HepG2 (cell line): ENCODE measurements at regions not wholly inside any gene's neighbourhood (a gene's known extent, or its start where the extent isn't known, plus 50 kb on each side); places are given as distances from the start of the nearest gene placed in this dataset.

Experiments used
- ARNTL ChIP-seq: sonication (generic); formaldehyde crosslinking; IDR thresholded peaks from 2 replicates; pipeline ENCODE4 v1.4.0; 2020; ENCODE audit warnings: mild to moderate bottlenecking, missing genetic modification reagents
- BCL6 ChIP-seq: IDR thresholded peaks from 2 replicates; pipeline ENCODE4 v1.6.1; 2016; ENCODE audit warnings: missing genetic modification reagents, missing compliant biosample characterization
- CBX5 ChIP-seq: sonication (generic); formaldehyde crosslinking; IDR thresholded peaks from 2 replicates; pipeline ENCODE4 v1.4.0; 2020; ENCODE audit warnings: missing genetic modification reagents, borderline replicate concordance
- CHD4 ChIP-seq: fragments of 200-600 bp; sonication (generic); IDR thresholded peaks from 2 replicates; pipeline ENCODE4 v1.7.0; 2017; ENCODE audit warnings: mild to moderate bottlenecking, low read length, borderline replicate concordance
- FOXK2 ChIP-seq: fragments of 450-650 bp; IDR thresholded peaks from 2 replicates; pipeline ENCODE4 v1.6.1; 2016
- HOXA7 ChIP-seq: sonication (generic); formaldehyde crosslinking; IDR thresholded peaks from 2 replicates; pipeline ENCODE4 v1.8.1; 2022; ENCODE audit warnings: mild to moderate bottlenecking, missing genetic modification reagents, moderate library complexity
- ISL2 ChIP-seq: sonication (generic); formaldehyde crosslinking; IDR thresholded peaks from 2 replicates; pipeline ENCODE4 v1.5.0; 2020; ENCODE audit warnings: missing genetic modification reagents
- MIXL1 ChIP-seq: IDR thresholded peaks from 2 replicates; pipeline ENCODE4 v1.6.1; 2016
- MXD1 ChIP-seq: sonication (generic); formaldehyde crosslinking; IDR thresholded peaks from 2 replicates; pipeline ENCODE4 v1.4.0; 2020; ENCODE audit warnings: mild to moderate bottlenecking, missing genetic modification reagents
- NBN ChIP-seq: fragments of 450-650 bp; conservative IDR thresholded peaks from 2 replicates; pipeline ENCODE4 v1.6.1; 2017
- NR2F2 ChIP-seq: IDR thresholded peaks from 2 replicates; pipeline ENCODE4 v1.6.1; 2012; ENCODE audit warnings: low read depth, inconsistent platforms, borderline replicate concordance
- PHF21A ChIP-seq: sonication (generic); formaldehyde crosslinking; IDR thresholded peaks from 2 replicates; pipeline ENCODE4 v1.5.0; 2020; ENCODE audit warnings: mild to moderate bottlenecking, missing genetic modification reagents
- TBP ChIP-seq: sonication (generic); formaldehyde crosslinking; IDR thresholded peaks from 2 replicates; pipeline ENCODE4 v1.5.0; 2020; ENCODE audit warnings: missing genetic modification reagents
- TCF7 ChIP-seq: sonication (generic); IDR thresholded peaks from 2 replicates; pipeline ENCODE4 v1.6.1; 2016; ENCODE audit warnings: antibody characterized with exemption, low read depth
- TEAD2 ChIP-seq: sonication (generic); formaldehyde crosslinking; IDR thresholded peaks from 2 replicates; pipeline ENCODE4 v1.9.0; 2021; ENCODE audit warnings: missing genetic modification reagents
- TOE1 ChIP-seq: sonication (generic); formaldehyde crosslinking; IDR thresholded peaks from 2 replicates; pipeline ENCODE4 v1.4.0; 2020; ENCODE audit warnings: mild to moderate bottlenecking, missing genetic modification reagents
- ZBTB1 ChIP-seq: sonication (generic); formaldehyde crosslinking; IDR thresholded peaks from 2 replicates; pipeline ENCODE4 v1.4.0; 2020; ENCODE audit warnings: missing genetic modification reagents, borderline replicate concordance
- ZBTB43 ChIP-seq: sonication (generic); formaldehyde crosslinking; conservative IDR thresholded peaks from 2 replicates; pipeline ENCODE4 v1.4.0; 2020; ENCODE audit warnings: missing genetic modification reagents
- ZFP36 ChIP-seq: fragments of 150-350 bp; IDR thresholded peaks from 2 replicates; pipeline ENCODE4 v1.6.1; 2018; ENCODE audit warnings: borderline replicate concordance, low read length, low read depth; ENCODE audit not compliant: partially characterized antibody
- ZNF230 ChIP-seq: sonication (generic); formaldehyde crosslinking; IDR thresholded peaks from 2 replicates; pipeline ENCODE4 v1.4.0; 2020; ENCODE audit warnings: mild to moderate bottlenecking, missing genetic modification reagents
- ZNF382 ChIP-seq: sonication (generic); formaldehyde crosslinking; IDR thresholded peaks from 2 replicates; pipeline ENCODE4 v1.5.0; 2020; ENCODE audit warnings: missing genetic modification reagents, mild to moderate bottlenecking, borderline replicate concordance
- ZNF44 ChIP-seq: sonication (generic); formaldehyde crosslinking; IDR thresholded peaks from 2 replicates; pipeline ENCODE4 v1.5.1; 2020; ENCODE audit warnings: mild to moderate bottlenecking, missing genetic modification reagents
- ZNF570 ChIP-seq: sonication (generic); formaldehyde crosslinking; IDR thresholded peaks from 2 replicates; pipeline ENCODE4 v1.4.0; 2020; ENCODE audit warnings: mild to moderate bottlenecking, missing genetic modification reagents, borderline replicate concordance
- ZZZ3 ChIP-seq: sonication (generic); formaldehyde crosslinking; IDR thresholded peaks from 2 replicates; pipeline ENCODE4 v1.4.0; 2020; ENCODE audit warnings: missing genetic modification reagents, mild to moderate bottlenecking, borderline replicate concordance
- TF ChIP-seq, protein P1 (sequence below): sonication (generic); formaldehyde crosslinking; IDR thresholded peaks from 2 replicates; pipeline ENCODE4 v1.4.0; 2020; ENCODE audit warnings: missing genetic modification reagents, borderline replicate concordance
- TF ChIP-seq, protein P2 (sequence below): sonication (generic); formaldehyde crosslinking; conservative IDR thresholded peaks from 2 replicates; pipeline ENCODE4 v1.5.0; 2020; ENCODE audit warnings: missing genetic modification reagents

- TF ChIP-seq, protein P1, sequence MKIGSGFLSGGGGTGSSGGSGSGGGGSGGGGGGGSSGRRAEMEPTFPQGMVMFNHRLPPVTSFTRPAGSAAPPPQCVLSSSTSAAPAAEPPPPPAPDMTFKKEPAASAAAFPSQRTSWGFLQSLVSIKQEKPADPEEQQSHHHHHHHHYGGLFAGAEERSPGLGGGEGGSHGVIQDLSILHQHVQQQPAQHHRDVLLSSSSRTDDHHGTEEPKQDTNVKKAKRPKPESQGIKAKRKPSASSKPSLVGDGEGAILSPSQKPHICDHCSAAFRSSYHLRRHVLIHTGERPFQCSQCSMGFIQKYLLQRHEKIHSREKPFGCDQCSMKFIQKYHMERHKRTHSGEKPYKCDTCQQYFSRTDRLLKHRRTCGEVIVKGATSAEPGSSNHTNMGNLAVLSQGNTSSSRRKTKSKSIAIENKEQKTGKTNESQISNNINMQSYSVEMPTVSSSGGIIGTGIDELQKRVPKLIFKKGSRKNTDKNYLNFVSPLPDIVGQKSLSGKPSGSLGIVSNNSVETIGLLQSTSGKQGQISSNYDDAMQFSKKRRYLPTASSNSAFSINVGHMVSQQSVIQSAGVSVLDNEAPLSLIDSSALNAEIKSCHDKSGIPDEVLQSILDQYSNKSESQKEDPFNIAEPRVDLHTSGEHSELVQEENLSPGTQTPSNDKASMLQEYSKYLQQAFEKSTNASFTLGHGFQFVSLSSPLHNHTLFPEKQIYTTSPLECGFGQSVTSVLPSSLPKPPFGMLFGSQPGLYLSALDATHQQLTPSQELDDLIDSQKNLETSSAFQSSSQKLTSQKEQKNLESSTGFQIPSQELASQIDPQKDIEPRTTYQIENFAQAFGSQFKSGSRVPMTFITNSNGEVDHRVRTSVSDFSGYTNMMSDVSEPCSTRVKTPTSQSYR: 0 out of 2 replicates have a peak, but pooled peaks have one; percentile 7
- TF ChIP-seq ISL2 (CRISPR knock-in tag) (0 out of 2 replicates have a peak, but pooled peaks have one; percentile 17), PHF21A (CRISPR knock-in tag) (no peak), TOE1 (CRISPR knock-in tag) (no peak), NR2F2 (no peak), ARNTL (CRISPR knock-in tag) (no peak), TEAD2 (CRISPR knock-in tag) (no peak), ZNF382 (CRISPR knock-in tag) (no peak), TBP (CRISPR knock-in tag) (no peak), ZFP36 (no peak), ZBTB43 (CRISPR knock-in tag) (0 out of 2 replicates have a peak, but pooled peaks have one; percentile 24), ZNF570 (CRISPR knock-in tag) (no peak), FOXK2 (no peak), MXD1 (CRISPR knock-in tag) (no peak), ZNF230 (no peak), ZZZ3 (CRISPR knock-in tag) (no peak), ZBTB1 (CRISPR knock-in tag) (no peak), TCF7 (peak; percentile 34; the same call in 1 of the 2 replicates), ZNF44 (no peak), MIXL1 (CRISPR knock-in tag) (no peak), CHD4 (no peak), BCL6 (CRISPR knock-in tag) (no peak), NBN (no peak), HOXA7 (CRISPR knock-in tag) (no peak), CBX5 (no peak)
- TF ChIP-seq, protein P2, sequence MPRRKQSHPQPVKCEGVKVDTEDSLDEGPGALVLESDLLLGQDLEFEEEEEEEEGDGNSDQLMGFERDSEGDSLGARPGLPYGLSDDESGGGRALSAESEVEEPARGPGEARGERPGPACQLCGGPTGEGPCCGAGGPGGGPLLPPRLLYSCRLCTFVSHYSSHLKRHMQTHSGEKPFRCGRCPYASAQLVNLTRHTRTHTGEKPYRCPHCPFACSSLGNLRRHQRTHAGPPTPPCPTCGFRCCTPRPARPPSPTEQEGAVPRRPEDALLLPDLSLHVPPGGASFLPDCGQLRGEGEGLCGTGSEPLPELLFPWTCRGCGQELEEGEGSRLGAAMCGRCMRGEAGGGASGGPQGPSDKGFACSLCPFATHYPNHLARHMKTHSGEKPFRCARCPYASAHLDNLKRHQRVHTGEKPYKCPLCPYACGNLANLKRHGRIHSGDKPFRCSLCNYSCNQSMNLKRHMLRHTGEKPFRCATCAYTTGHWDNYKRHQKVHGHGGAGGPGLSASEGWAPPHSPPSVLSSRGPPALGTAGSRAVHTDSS (CRISPR knock-in tag): no peak
Observed at GRCh38 chr6:137706083-137706750, 160.8 kb upstream of the TNFAIP3 start (continued).
